Stimulated activated CD8-positive, alpha-beta memory T cell treated with anti-CD3 and anti-CD28 coated beads, Interleukin-7, amount 100 ng/mL, for 24 hours (primary cell): ENCODE measurements at regions not wholly inside any gene's neighbourhood (a gene's known extent, or its start where the extent isn't known, plus 50 kb on each side); places are given as distances from the start of the nearest gene placed in this dataset.

ENCODE experiments used
- DNase-seq: peaks from one replicate; pipeline ENCODE4 v3.0.0-alpha.2; 2020; ENCODE audit warnings: low read depth

DNA sequence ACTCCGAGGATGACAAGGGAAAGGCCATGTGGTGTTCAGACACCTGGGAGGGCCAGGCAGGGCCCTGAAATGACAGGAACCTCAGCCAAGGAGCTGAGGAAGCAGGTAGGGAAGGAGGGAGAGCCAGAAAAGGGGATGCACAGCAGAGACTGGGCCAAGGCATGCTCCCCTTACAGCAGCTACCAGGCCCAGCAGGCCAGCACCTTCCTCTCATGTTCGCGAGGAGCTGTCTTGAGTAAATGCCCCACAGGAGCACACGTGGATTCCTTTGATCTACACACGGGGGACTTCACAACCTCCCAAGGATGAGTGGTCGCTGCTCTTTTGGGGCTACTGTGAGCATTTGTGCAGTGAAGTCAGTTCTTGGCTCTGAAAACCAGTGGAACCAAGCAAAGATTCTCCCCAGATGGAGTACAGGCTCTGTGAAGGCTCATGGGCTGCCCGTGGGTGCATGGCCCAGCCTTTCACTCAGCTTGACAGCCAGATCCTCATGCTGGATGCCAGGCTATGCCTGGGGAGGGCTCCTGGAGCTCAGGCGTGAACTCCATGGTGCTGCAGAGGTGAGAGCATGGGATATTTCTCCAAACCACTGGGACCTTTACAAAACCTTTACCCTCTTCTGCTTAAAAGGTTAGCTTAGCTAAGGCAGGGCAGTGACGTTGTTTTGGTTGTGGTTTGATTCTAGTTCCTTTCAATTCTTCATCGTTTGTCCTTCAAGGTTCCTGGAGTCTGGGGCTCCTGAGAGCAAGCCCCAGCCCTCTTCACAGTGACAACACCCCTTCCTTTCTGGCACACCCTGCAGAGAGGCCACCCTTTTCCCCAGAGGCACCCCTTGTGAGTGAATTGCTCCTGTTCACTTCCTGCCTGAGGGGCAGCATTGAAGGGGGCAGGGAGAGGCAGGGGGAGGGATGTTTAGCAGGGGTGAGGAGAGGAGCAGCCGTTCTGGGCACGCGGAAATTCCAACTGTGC is 74.2 kb upstream of the ZPBP start:
- DNase-seq = no peak

DNA sequence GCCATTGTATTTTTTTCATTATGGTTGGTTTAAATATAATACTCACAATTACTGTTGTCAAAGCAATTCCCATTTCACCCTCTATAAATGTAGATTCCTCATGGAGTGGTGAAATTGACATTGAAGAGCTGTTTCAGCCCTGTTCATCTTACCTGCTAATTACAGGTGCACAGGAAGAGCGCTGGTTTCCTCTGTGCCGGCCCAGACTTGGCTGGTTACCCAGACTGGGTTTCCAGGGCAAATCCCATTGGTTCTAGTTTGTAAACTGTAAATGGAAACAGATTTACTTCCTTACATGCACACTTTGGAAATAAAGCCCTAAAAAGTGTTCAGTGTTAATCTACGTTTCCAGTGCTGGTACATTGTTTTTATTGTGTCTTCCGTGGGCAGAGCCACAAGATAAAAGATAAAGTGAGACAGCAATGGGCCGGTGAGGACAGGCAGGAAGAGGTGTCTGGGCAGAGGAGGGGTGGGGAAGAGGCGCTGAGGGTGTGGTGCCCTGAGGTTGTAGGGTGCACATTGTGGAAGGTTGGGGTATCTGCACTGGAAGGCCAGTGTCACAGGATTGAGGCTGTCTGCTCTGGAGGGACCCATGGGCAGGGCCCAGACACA is 71.6 kb upstream of the ZPBP start:
- no peak for DNase-seq

DNA sequence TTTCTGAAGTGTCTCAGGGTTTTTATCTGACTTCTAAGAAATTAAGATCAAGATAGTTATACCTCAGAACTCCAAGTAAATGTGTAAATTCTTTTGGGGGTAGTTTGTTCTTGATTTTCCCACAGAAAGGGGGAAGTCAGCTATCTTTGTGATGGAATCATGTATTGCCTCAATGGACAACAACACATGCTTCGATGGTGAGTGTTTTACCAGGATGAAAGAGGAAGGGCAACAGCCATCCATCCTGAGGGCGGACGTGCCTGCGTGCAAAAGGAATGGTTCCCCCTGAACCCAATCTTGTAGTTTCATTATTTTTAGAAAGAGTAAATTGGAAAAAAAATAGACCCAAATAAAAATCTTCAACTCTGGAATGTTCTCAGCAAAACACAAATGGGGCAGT is 67.2 kb upstream of the ZPBP start:
- no peak for DNase-seq

DNA sequence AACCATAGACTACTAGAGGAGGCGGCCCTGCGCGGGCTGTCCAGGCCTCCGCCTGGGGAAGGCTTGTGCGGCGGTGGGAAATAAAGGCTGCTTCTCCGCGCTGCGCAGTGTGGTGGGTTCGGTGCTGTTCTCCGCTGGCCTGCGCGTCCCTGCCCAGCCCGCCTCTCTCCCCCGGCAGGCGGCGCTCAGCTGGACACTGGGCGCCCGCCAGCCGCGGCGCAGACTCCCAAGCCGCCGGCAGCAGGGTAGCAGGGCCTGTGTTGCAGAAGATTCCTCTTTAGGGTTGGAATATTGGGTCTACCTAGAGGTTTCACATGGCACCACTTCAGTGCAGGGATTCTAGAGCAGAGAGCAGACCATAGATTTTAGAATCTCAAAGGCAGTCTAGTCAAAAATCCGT is 66.1 kb upstream of the ZPBP start:
- DNase-seq = no peak

DNA sequence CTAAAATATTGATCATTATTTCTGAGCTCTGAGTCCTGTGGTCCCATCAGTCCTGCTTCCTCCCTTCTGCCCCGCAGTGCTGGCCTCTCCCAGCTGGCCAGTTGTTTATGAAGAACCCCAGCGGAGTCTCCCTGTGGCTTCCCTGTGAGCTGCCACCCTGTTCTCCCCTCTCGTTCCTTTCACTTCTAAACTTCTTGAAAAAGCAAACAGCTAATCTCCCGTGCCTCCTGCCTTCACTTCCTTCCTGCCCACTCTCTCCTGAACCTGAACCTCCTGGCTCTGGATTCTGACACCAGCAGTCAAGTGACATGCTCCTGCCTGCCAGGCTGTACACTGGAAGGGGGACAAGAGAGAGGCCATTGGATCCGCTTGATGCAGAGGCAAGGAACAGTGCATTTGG is 63.7 kb upstream of the ZPBP start:
- DNase-seq = no peak

DNA sequence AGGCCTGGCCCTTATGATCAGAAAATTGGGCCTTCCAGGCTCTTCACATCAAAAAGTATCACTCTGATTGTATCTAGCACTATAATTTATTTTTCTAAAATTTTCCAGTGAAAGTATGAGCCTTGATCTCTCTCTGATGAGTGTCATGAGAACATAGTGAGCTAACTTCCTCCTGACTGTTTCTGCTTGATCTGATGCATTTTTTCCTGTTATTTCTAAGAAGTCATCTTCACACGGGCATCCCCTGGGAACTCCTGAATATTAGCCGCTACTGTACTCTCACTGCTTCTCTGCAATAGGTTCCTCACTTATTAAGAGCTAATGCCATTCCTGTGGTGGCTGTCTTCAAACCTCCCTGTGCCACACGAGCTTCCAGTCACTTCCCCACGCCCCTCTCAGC is 63.1 kb upstream of the ZPBP start:
- no peak for DNase-seq

DNA sequence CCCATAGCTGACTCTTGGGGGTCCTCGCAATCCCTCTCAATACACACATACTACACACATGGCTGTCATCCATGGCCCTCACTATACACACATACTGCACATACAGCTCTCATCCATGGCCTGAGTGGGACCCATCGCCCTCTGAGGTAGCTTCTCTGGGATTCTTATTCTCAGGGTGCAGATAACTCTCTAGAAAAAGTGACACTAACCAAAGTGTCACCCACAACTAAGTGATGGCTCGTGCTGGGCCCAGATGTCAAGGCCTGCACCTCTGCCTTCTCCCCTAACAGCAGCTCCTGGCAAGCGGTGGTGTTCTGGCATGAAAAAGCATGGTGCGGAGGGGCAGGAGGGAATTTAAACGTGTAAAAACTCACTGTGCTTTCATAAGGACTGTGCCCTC is 62.7 kb upstream of the ZPBP start:
- DNase-seq = no peak

DNA sequence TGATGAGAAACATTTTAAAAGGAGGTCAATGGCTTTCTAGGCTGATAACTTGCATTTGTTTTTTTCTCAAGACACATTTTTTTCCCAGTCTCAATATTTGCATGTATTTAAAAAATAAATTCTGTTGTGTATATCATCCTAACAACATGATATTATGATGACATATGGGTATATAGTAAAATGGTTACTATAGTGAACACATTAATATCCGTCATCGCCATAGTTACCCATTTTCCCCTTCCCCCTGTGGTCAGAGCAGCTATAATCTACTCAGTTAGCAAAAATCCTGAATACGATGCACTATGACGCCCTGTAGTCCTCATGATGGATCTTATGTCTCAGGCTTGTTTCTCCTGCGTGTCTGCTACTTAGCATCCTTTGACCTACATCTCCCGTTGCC is 60.9 kb upstream of the ZPBP start:
- no peak for DNase-seq

DNA sequence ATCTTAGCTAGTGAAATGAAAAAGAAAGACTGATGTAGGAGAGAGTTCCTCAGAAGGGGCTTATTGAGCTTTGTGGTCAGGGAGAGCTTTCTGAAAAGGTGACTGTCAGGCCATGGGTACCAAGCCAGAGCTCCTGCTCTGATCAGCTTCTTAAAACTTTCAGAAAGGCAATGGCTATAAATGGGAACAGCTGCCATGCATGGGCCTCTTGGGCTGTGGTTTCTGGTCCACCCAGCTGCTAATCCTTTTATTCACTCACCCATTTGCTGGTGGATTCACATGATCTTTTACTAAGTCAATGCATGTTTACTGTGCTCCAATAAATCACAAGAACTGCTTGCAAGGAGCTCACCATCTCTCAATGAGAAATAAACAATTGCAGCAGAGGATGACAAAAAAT is 60.1 kb upstream of the ZPBP start:
- DNase-seq = no peak

DNA sequence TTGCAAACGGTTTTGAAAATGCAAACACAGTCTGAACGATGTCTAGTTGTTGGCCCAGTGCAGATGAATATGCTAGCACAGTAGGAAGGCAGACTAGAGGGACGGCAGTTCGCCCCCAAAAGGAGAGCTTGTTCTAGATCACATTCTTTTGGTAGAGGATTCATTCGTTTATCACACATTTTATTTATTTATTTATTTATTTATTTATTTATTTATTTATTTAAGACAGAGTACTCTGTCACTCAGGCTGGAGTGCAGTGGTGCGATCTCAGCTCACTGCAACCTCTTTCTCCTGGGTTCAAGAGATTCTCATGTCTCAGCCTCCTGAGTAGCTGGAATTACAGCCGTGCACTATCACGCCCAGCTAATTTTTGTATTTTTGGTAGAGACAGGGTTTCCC is 59.4 kb upstream of the ZPBP start:
- DNase-seq = no peak

DNA sequence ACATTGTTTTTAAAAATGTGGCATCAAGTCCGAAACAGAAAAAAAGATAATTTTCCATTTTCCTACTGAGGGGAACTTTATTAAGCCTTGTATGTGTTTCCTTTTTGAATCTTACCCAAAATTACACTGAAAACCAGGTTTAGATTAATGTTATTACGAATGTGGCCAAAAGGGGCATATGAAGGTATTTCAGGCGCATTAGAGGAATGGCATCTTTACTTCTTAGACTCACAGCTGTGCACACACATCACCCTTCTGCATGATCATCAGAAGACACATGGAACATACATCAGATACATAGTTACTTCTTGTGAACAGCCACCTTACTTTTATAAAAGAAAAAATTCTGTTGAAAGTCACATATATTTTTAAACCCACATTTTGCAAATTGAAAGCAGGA is 58.6 kb upstream of the ZPBP start:
- no peak for DNase-seq

DNA sequence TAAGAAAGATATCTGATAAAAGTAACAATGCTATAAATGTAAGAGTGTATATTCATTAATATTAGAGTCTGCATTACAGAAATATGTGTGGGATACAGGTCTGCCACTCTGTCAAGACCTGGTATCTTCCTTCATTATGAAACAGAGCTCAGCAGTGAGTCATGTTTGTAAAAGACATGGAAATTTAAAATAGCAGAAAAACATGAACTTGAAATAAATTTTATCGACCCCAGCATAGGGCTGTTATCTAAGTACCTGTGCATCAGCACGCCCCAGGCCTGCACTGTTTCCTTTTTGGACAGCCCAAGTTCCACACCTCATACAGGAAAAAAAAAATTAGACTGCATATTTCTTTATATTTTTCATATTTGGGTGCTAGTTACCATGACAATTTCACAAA is 58.0 kb upstream of the ZPBP start:
- no peak for DNase-seq

DNA sequence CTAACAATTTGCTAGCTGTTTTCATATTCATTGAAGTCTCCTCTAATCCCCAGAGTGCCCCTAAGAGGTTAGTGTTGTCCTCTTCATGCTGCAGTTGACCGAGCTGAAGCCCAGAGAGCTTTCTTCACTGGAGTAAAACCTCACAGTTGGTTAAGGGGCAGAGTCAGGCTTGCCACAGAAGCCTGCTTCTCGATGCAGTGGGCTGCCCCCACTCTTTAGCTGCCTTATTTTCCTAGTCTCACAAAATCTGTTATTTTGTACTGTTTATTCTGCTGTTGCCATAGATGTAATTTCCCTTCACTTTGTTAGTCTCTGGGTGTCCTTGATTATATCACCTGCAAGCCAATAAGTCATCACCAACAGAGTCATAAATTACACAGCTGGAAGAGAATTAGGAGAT is 56.3 kb upstream of the ZPBP start:
- DNase-seq = no peak

DNA sequence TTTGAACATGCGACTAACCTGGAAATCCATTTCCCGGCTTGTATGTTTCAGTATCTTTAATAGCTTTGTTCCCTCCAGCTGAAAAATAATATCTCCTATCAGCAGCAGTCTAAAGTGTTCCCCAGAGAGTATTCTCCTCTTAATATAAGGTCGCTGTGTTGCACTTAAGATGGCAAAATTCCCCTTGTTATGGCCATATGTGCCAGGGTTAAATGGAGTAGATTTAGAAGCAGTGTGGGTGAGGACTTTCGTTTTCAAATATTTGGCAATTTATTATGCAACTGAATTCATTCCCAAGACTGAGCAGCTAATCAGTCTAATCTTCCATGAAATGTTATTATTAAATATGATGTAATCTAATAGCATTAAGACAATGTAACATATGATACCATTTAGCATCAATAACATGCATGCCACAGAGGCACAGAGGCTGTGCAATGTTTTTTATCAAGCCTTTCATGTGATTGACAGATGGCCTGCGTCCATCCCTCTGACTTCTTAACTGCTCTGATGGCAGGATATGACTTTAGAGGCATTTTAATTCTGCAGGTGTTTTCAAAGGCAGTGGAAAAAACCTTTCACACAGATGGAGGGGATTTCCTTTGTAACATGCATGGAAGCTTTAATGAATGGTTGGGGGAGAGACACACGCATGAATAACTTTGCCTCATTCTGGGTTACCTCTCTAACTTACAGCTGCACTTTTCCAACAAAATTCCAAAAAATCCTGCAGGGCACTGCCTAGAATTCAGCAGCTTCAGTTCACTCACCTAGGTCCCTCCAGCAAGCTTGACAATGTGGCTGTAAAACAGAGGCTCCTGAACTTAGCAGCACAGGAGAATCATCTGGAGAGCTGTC is 55.1 kb upstream of the ZPBP start:
- DNase-seq = no peak

DNA sequence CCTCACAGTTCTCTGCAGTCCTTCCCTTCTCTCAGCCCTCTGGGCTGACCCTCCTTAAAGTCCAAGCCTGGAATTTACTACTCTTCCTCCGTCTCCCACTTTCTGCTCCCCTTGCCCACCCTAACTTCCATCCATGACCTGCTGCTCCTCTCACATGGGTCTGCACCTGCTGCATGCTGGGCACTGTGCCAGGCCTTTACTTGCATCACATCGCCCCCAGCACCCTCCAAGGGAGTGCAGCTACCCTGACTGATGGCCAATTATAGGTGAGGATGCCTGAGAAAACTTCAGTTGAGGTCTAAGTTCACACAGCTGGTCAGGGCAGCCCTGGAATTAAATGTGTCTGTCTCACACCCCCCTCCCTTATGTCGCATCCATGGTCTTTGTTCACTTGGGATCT is 53.6 kb upstream of the ZPBP start:
- no peak for DNase-seq

DNA sequence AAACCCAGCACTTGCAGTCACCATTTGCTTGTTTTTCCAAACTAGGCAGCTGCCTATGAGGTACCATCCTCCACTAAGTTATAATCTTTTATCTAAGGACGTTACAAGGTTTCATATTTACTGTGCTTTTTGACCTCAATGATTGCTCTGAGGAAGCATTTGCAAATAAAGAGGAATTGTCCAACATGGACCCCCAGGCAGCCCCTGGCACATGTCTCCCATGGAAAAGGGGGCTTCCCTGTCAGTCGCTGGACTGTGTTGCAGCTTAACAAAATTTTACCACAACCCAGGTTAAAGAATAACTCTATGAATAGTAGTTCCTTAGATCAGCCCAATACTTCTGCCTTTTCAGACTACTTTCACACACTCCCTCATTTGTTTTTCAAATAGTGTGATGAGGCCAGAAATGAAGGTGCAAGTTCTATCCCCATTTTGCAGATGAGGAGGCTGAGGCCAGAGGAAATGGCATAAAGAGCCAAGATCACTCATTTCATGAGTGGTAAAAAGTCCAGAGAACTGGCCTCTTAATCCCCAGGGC is 52.8 kb upstream of the ZPBP start:
- no peak for DNase-seq

DNA sequence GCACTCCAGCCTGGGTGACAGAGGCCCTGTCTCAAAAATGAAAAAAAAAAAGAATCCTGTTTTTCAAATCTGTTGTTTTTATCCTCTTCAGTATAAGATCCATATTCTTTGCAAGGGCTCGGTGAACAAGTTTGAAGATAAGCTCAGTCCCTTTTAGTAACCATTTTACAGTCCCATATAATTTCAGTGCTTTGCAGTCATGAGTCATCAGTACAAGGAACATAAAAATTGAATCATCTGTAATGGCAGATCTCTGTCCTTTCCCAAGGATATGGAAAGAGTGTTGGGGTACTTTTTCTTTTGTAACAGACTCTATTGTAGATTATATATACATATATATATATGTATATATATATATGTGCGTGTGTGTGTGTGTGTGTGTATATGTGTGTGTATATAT is 52.2 kb upstream of the ZPBP start:
- no peak for DNase-seq
